ENCODE measurements at regions not wholly inside any gene's neighbourhood (a gene's known extent, or its start where the extent isn't known, plus 50 kb on each side); places are given as distances from the start of the nearest gene placed in this dataset.

DNA sequence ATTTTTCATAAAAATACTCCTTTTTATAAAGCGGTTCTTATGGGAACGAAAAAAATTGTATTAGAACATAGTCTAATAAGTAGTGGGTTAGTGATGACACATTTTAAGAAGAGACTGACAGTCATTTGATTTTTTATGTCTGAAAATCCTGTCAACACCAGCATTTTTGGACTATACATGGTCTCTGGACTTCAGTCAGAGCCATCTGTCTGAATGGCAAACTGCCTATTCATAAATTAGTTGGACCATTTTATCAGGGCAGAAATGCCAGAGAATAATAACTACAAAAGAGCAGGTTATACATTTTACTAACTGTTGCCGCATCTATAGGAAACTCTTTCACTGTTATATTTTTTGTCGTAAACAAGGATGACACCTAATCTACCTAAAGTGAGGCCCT, 437.6 kb downstream of the ZNF804A start:
- CTCF ChIA-PET: no interaction called here
- ATAC-seq (no peak), DNase-seq (ENCODE audit: low read depth, low spot score) (no peak)
- no peak overlapping the region for H3K27ac ChIP-seq (ENCODE audit: low read length)
- H3K4me3 ChIP-seq (ENCODE audit: low read depth in 2 of 2, low read length in 2 of 2): no peak overlapping the region
- H3K27me3 ChIP-seq (ENCODE audit: control insufficient read depth, insufficient read depth, low read length): no peaks in the 10 kb centered on the region
- POLR2A ChIA-PET: no interaction called here
- H3K36me3 ChIP-seq (ENCODE audit: control insufficient read depth, insufficient read depth, low read length): no peaks in the 10 kb centered on the region
- intact Hi-C loops (cut with micrococcal nuclease; ENCODE audit: unreplicated experiment) (no loop called here), in situ Hi-C loops (cut with HindIII; ENCODE audit: low pct_unique_long_range_greater_than_20kb, low sequenced_read_pairs) (no loop called here)
- H3K4me1 ChIP-seq (ENCODE audit: control insufficient read depth, insufficient read depth, low read length): no peaks in the 10 kb centered on the region
- 0 out of 2 replicates have a peak, but pooled peaks cover 2% of the 10 kb centered on the region for H3K9me3 ChIP-seq (ENCODE audit: control insufficient read depth, insufficient read depth, low read depth, low read length)
- TF ChIP-seq, protein P1, sequence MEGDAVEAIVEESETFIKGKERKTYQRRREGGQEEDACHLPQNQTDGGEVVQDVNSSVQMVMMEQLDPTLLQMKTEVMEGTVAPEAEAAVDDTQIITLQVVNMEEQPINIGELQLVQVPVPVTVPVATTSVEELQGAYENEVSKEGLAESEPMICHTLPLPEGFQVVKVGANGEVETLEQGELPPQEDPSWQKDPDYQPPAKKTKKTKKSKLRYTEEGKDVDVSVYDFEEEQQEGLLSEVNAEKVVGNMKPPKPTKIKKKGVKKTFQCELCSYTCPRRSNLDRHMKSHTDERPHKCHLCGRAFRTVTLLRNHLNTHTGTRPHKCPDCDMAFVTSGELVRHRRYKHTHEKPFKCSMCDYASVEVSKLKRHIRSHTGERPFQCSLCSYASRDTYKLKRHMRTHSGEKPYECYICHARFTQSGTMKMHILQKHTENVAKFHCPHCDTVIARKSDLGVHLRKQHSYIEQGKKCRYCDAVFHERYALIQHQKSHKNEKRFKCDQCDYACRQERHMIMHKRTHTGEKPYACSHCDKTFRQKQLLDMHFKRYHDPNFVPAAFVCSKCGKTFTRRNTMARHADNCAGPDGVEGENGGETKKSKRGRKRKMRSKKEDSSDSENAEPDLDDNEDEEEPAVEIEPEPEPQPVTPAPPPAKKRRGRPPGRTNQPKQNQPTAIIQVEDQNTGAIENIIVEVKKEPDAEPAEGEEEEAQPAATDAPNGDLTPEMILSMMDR (IDR thresholded peaks at IDR 0.05): no peak
- no peak for TF ChIP-seq POLR2AphosphoS5 (IDR thresholded peaks at IDR 0.05; ENCODE audit: low read depth, low read length)
- TF ChIP-seq SIN3A (IDR thresholded peaks at IDR 0.05; ENCODE audit: borderline replicate concordance, insufficient read depth, low read depth, low read length): no peak
- TF ChIP-seq, protein P2, sequence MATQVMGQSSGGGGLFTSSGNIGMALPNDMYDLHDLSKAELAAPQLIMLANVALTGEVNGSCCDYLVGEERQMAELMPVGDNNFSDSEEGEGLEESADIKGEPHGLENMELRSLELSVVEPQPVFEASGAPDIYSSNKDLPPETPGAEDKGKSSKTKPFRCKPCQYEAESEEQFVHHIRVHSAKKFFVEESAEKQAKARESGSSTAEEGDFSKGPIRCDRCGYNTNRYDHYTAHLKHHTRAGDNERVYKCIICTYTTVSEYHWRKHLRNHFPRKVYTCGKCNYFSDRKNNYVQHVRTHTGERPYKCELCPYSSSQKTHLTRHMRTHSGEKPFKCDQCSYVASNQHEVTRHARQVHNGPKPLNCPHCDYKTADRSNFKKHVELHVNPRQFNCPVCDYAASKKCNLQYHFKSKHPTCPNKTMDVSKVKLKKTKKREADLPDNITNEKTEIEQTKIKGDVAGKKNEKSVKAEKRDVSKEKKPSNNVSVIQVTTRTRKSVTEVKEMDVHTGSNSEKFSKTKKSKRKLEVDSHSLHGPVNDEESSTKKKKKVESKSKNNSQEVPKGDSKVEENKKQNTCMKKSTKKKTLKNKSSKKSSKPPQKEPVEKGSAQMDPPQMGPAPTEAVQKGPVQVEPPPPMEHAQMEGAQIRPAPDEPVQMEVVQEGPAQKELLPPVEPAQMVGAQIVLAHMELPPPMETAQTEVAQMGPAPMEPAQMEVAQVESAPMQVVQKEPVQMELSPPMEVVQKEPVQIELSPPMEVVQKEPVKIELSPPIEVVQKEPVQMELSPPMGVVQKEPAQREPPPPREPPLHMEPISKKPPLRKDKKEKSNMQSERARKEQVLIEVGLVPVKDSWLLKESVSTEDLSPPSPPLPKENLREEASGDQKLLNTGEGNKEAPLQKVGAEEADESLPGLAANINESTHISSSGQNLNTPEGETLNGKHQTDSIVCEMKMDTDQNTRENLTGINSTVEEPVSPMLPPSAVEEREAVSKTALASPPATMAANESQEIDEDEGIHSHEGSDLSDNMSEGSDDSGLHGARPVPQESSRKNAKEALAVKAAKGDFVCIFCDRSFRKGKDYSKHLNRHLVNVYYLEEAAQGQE (IDR thresholded peaks at IDR 0.05; ENCODE audit: insufficient read depth in 1 of 2, low read depth in 2 of 2, low read length in 1 of 2): no peak
- no peak for TF ChIP-seq TCF7L2 (IDR thresholded peaks at IDR 0.05; ENCODE audit: low read depth, low read length)
- BruUV-seq (replicated peaks): no TSS peak

DNA sequence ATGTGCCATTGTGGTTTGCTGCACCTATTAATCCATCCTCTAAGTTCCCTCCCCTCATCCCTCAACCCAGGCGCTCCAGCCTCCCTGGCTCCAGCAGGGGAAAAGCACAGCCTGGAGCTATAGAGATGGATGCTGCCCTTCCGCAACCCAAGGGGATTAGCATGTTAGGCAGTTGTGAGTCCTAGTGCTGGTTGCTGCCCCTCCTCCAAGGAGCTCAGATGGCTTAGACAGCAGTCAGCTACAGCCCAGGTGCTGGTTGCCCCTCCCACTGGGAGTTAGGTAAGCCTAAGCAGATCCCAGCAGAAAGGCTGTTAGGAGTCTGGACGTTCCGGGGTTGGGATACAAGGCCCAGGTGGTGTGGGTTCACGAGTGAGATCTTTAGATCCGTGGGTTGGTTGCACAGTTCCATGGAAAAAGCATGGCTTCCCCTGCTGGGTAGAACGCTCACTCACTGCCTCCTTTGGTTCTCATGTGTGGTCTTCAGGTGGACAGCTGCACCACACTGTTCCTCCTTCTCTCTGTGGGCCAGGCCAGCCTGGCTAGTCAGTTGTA, 446.1 kb downstream of the ZNF804A start:
- H3K9me3 ChIP-seq (ENCODE audit: control insufficient read depth, insufficient read depth, low read depth, low read length): no peaks in the 10 kb centered on the region
- ChIA-PET POLR2A (no interaction called here), CTCF (no interaction called here)
- H3K4me3 ChIP-seq (ENCODE audit: low read depth in 2 of 2, low read length in 2 of 2): no peak overlapping the region
- in situ Hi-C loops (cut with HindIII; ENCODE audit: low pct_unique_long_range_greater_than_20kb, low sequenced_read_pairs): no loop called here
- no peaks in the 10 kb centered on the region for H3K36me3 ChIP-seq (ENCODE audit: control insufficient read depth, insufficient read depth, low read length)
- no peak for ATAC-seq
- no peaks in the 10 kb centered on the region for H3K4me1 ChIP-seq (ENCODE audit: control insufficient read depth, insufficient read depth, low read length)
- no peak overlapping the region for H3K27ac ChIP-seq (ENCODE audit: low read length)
- BruUV-seq (replicated peaks): no TSS peak
- TF ChIP-seq SIN3A (IDR thresholded peaks at IDR 0.05; ENCODE audit: borderline replicate concordance, insufficient read depth, low read depth, low read length): no peak
- TF ChIP-seq TCF7L2 (IDR thresholded peaks at IDR 0.05; ENCODE audit: low read depth, low read length): no peak
- TF ChIP-seq POLR2AphosphoS5 (IDR thresholded peaks at IDR 0.05; ENCODE audit: low read depth, low read length): no peak
- TF ChIP-seq, protein P2 (IDR thresholded peaks at IDR 0.05; ENCODE audit: insufficient read depth in 1 of 2, low read depth in 2 of 2, low read length in 1 of 2): no peak
- TF ChIP-seq, protein P1 (IDR thresholded peaks at IDR 0.05): no peak
- DNase-seq (ENCODE audit: low read depth, low spot score): no peak
- no peaks in the 10 kb centered on the region for H3K27me3 ChIP-seq (ENCODE audit: control insufficient read depth, insufficient read depth, low read length)
- intact Hi-C loops (cut with micrococcal nuclease; ENCODE audit: unreplicated experiment): no loop called here

All from Panc1 (cell line).